ENCODE measurements at regions not wholly inside any gene's neighbourhood (a gene's known extent, or its start where the extent isn't known, plus 50 kb on each side); places are given as distances from the start of the nearest gene placed in this dataset.

DNA sequence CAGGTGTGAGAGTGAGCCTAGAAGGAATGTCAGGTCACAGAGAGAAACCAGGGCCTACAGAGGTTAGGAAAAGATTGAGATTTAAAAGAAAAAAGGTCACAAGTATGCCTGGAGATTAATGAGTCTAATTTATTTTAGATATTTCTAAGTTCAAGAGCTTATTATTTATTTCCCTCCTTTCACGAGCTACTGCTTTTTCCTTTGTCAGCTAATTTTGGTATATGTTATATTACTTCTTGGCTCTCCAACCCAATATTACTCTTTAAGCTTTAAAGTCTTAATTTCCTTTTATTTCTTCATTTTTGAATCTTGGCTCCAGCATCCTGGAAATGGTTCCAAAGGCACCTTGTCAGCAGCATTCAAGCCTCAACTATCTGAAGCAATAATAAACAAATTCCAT, 109.5 kb upstream of the MIS18BP1 start:
- WGBS (ENCODE audit: insufficient coverage, low coverage, missing lambda C conversion rate), result 0% methylated on average over 1 of the region's 1 CpG
- no TSS peak for BruUV-seq (replicated peaks)
- FAIRE-seq (no peak), ATAC-seq (no peak), DNase-seq (ENCODE audit: extremely low read depth in 1 of 4, low spot score in 3 of 4) (no peak)
- no peaks in the 10 kb centered on the region for H3K9me1 ChIP-seq (ENCODE audit: control insufficient read depth, insufficient read depth, low read length)
- ChIA-PET POLR2A (no interaction called here), CTCF (ENCODE audit: low intra/inter-chr PET ratio) (no interaction called here)
- no peak overlapping the region for H3K27ac ChIP-seq (ENCODE audit: extremely low read depth, low read depth, low read length)
- no peaks in the 10 kb centered on the region for H4K20me1 ChIP-seq (replicated peaks; ENCODE audit: control insufficient read depth, insufficient read depth, low read length)
- H3K36me3 ChIP-seq (ENCODE audit: control insufficient read depth, insufficient read depth, low read length), result no peaks in the 10 kb centered on the region
- H3K27me3 ChIP-seq (ENCODE audit: control insufficient read depth in 2 of 2, insufficient read depth in 2 of 2, low read length in 2 of 2), result no peaks in the 10 kb centered on the region
- H3K9me3 ChIP-seq (replicated peaks; ENCODE audit: control insufficient read depth, insufficient read depth, low read depth, low read length), result no peaks in the 10 kb centered on the region
- H3K4me3 ChIP-seq, result no peak overlapping the region
- H3K9ac ChIP-seq (ENCODE audit: insufficient read depth in 1 of 2, low read depth in 2 of 2, low read length in 2 of 2), result no peak overlapping the region
- intact Hi-C loops (cut with micrococcal nuclease), result no loop called here
- H3K4me1 ChIP-seq (replicated peaks in 1 of 2; ENCODE audit: control insufficient read depth in 2 of 2, insufficient read depth in 2 of 2, low read length in 2 of 2), result no peaks in the 10 kb centered on the region
- in situ Hi-C loops (cut with MboI), result no loop called here
- H3K79me2 ChIP-seq (ENCODE audit: control insufficient read depth, insufficient read depth, low read length), result no peaks in the 10 kb centered on the region
- no peak overlapping the region for H2AFZ ChIP-seq (ENCODE audit: low read depth, low read length)
- H3K4me2 ChIP-seq (ENCODE audit: insufficient read depth, low read length), result no peak overlapping the region
- no peak for TF ChIP-seq POLR2AphosphoS2 (IDR thresholded peaks at IDR 0.05; ENCODE audit: low read length)
- no peak for TF ChIP-seq ZNF41 (CRISPR knock-in tag; conservative IDR thresholded peaks at IDR 0.05)
- TF ChIP-seq NEUROD1 (IDR thresholded peaks at IDR 0.05; ENCODE audit: borderline replicate concordance, low read depth, low read length, partially characterized antibody), result no peak
- no peak for TF ChIP-seq HNRNPLL (IDR thresholded peaks at IDR 0.05; ENCODE audit: low read depth, low read length, poor library complexity, severe bottlenecking)
- no peak for TF ChIP-seq SRSF7 (optimal IDR thresholded peaks at IDR 0.05; ENCODE audit: low read depth, low read length)
- no peak for TF ChIP-seq NFYB (IDR thresholded peaks at IDR 0.05; ENCODE audit: extremely low read depth, insufficient read length)
- TF ChIP-seq, protein P1, sequence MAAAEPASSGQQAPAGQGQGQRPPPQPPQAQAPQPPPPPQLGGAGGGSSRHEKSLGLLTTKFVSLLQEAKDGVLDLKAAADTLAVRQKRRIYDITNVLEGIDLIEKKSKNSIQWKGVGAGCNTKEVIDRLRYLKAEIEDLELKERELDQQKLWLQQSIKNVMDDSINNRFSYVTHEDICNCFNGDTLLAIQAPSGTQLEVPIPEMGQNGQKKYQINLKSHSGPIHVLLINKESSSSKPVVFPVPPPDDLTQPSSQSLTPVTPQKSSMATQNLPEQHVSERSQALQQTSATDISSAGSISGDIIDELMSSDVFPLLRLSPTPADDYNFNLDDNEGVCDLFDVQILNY (CRISPR knock-in tag; IDR thresholded peaks at IDR 0.05), result no peak
- TF ChIP-seq, protein P2, sequence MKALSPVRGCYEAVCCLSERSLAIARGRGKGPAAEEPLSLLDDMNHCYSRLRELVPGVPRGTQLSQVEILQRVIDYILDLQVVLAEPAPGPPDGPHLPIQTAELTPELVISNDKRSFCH (CRISPR knock-in tag; IDR thresholded peaks at IDR 0.05), result no peak
- TF ChIP-seq, protein P2 (tag; IDR thresholded peaks at IDR 0.05), result no peak
- TF ChIP-seq, protein P3, sequence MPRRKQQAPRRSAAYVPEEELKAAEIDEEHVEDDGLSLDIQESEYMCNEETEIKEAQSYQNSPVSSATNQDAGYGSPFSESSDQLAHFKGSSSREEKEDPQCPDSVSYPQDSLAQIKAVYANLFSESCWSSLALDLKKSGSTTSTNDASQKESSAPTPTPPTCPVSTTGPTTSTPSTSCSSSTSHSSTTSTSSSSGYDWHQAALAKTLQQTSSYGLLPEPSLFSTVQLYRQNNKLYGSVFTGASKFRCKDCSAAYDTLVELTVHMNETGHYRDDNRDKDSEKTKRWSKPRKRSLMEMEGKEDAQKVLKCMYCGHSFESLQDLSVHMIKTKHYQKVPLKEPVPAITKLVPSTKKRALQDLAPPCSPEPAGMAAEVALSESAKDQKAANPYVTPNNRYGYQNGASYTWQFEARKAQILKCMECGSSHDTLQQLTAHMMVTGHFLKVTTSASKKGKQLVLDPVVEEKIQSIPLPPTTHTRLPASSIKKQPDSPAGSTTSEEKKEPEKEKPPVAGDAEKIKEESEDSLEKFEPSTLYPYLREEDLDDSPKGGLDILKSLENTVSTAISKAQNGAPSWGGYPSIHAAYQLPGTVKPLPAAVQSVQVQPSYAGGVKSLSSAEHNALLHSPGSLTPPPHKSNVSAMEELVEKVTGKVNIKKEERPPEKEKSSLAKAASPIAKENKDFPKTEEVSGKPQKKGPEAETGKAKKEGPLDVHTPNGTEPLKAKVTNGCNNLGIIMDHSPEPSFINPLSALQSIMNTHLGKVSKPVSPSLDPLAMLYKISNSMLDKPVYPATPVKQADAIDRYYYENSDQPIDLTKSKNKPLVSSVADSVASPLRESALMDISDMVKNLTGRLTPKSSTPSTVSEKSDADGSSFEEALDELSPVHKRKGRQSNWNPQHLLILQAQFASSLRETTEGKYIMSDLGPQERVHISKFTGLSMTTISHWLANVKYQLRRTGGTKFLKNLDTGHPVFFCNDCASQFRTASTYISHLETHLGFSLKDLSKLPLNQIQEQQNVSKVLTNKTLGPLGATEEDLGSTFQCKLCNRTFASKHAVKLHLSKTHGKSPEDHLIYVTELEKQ (CRISPR knock-in tag; IDR thresholded peaks at IDR 0.05), result no peak
- TF ChIP-seq, protein P4, sequence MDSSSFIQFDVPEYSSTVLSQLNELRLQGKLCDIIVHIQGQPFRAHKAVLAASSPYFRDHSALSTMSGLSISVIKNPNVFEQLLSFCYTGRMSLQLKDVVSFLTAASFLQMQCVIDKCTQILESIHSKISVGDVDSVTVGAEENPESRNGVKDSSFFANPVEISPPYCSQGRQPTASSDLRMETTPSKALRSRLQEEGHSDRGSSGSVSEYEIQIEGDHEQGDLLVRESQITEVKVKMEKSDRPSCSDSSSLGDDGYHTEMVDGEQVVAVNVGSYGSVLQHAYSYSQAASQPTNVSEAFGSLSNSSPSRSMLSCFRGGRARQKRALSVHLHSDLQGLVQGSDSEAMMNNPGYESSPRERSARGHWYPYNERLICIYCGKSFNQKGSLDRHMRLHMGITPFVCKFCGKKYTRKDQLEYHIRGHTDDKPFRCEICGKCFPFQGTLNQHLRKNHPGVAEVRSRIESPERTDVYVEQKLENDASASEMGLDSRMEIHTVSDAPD (CRISPR knock-in tag; IDR thresholded peaks at IDR 0.05), result no peak
- no peak for TF ChIP-seq PHB (CRISPR knock-in tag; IDR thresholded peaks at IDR 0.05)
- no peak for TF ChIP-seq GABPB2 (CRISPR knock-in tag; conservative IDR thresholded peaks at IDR 0.05)
- TF ChIP-seq POLR2G (IDR thresholded peaks at IDR 0.05; ENCODE audit: low read depth, low read length), result no peak
- no peak for TF ChIP-seq FOS (IDR thresholded peaks at IDR 0.05; ENCODE audit: extremely low read depth, insufficient read length)
- TF ChIP-seq ZNF354B (CRISPR knock-in tag; IDR thresholded peaks at IDR 0.05), result no peak
- no peak for TF ChIP-seq RBFOX2 (IDR thresholded peaks at IDR 0.05; ENCODE audit: low read depth, low read length)
- TF ChIP-seq FUS (optimal IDR thresholded peaks at IDR 0.05; ENCODE audit: low read depth, low read length), result no peak
